ENCODE measurements at regions not wholly inside any gene's neighbourhood (a gene's known extent, or its start where the extent isn't known, plus 50 kb on each side); places are given as distances from the start of the nearest gene placed in this dataset.
"Not testable (repeated sequence)": the region's sequence is repeated elsewhere in the genome, so short reads cannot be mapped to it uniquely, and the experiment has no call there.

DNA sequence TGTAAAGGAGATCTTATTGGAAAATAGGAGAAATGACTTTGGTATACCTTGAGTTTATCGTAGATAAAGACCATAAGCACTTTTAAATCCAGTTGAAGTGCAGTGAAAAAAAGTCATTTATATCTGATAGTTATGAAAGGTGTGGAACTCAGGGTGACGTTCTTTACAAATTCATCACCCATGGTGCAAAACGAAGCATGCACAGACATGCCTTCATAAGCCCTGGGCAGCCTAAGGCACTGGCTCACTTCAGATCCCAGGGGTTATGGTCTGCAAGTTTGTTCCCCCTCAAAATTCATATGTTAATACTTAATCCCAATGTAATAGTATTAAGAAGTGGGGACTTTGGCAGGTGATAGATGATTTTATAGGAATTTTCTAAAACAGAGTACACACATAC lies 1216.4 kb upstream of the USP15 start:
- DNase-seq (ENCODE audit: low spot score): no peak

DNA sequence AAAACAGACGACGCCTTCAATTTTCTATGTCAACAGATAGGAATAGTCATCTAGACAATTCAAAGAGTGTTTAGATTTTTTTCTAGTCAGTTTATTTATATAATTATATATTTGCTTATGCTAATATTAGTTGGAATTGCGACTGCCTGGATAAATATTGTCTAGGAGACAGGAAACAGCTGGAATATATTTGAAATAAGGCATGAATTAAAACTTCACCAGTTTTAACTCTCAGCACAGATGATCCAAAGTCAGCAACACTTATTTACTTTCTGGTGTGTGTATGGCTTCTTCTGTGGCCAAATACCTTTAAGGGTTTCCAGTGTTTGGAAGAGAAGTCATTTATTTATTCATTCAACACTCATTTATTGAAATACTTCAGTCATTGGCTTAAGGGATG lies 1215.4 kb upstream of the USP15 start:
- no peak for DNase-seq (ENCODE audit: low spot score)

DNA sequence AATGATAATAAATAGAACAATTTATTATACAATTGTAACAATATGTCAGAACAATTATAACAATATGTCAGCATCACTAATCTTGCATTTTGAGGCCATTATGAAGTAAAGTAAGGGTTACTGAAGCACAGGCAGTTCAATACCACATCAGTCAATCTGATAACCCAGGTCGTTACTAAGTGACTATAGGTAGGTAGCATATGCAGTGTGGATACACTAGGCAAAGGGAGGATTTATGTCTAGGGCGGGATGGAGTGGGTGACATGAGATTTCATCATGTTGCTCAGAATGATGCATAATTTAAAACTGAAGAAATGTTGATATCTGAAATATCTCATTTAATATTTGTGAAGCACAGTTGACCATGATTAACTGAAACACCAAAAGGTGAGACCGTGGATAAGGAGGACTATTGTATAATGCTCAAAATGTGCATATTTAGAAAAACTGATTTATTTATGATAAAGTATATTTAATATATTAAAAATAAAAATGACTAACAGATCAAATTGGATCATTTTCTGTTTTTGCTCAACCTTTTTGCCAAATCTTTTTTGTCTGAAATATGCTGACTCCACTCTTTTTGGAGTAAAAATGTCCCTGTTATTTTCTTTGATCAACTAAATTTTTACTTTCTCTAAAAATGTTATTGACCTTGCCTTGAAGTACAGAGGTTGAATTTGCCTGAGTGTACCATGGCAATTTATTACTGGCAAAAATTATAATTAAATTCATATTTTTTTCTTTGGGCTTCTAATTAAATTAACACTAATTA lies 1189.4 kb upstream of the USP15 start:
- no peak for DNase-seq (ENCODE audit: low spot score)

DNA sequence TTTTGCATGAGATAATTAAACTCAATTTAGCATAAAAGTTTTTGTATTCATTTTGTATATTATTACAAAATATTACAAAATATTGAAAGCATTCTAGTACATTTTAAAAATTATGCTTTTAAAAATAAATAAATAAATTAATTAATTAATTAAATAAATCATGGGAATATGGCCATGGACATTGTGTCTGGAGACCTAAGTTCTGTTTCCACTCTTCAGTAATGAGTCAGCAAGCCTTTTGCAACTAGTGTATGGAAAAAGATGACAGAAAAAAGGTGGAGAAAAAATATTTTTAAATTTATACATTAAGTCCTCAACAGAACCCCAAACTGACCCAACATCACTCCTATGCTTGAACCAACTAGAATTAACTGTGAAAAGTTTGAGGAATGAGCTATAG lies 1187.5 kb upstream of the USP15 start:
- no peak for DNase-seq (ENCODE audit: low spot score)

DNA sequence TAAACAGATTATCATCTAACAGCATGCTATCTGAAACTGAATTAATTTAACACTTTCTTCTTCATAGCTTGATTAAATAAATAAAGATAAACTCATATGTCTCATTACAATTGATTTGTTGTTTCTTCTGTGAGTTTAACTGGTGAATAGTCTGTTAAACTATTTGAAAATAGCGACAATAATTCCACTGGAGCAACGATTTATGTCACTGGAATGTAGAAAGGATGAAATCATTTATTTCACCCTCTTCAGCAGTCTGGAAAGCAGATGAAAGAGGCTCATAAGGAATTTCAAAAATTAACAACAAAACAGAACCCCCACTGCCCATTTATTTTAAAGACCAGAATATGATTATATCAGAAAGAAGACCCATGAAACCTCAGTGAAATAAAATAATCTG lies 1165.1 kb upstream of the USP15 start:
- no peak for DNase-seq (ENCODE audit: low spot score)

DNA sequence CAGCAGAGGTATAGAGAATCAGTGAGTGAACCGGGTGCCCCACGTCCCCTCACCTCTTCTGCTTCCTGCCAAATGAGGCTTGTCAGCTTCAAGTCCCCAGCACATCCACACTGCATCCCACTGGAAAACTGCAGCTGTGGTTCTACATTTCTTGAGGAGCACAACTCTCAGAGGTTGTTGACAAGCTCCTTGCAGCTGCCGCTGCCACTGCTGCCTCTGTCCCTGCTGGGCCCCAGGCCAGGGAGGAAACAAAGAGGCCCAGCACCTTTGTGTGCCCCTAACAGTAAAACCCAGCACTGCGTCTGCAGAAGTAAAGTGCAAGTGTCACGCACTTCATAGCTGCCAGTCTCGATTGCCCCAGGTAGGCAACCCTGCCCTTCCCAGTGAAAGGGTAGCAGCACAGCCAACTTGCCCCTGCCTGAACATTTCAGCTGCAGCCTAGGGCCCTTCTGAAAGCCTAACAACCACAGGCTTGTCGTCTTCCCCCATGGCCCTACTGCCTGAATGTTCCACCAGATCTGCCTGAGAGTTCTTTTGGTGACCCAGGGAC lies 1162.1 kb upstream of the USP15 start:
- DNase-seq (ENCODE audit: low spot score): peak; percentile 5

DNA sequence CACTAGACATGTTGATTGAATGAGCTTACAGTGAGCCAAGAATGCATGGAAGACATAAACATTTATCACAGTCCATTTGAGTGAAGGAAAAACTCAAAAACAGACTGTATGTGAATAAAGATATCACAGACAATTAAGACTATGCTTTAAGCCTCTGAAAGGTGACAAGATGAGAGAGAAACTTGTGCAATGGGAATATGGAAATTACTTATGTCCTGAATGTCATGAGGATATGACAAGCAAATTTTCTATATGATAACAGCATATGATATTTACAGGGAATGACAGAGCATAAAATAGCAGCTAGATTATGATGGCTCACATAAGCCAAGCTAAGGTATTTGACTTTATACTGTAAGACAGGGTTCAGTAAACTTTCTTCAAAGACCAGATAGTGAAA lies 1153.1 kb upstream of the USP15 start:
- DNase-seq (ENCODE audit: low spot score): no peak

DNA sequence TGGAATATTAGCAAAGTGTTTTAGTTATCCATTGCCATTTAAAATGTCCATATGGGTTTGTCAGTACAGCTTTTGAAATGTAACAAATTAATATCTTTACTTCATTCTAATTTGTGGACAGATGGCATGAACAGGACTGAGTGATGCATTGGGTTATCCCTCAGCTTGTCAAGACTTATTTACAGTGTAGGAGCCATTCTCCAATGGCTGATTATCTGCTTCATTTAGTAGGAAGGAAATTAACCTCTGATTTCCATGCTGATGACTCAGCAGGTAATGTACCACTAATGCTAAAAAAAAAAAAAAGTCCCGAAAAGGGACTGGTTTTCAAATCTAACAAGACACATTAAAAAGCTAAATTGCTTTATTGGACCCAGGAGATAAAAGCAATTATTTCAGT lies 1149.0 kb upstream of the USP15 start:
- DNase-seq (ENCODE audit: low spot score): no peak

DNA sequence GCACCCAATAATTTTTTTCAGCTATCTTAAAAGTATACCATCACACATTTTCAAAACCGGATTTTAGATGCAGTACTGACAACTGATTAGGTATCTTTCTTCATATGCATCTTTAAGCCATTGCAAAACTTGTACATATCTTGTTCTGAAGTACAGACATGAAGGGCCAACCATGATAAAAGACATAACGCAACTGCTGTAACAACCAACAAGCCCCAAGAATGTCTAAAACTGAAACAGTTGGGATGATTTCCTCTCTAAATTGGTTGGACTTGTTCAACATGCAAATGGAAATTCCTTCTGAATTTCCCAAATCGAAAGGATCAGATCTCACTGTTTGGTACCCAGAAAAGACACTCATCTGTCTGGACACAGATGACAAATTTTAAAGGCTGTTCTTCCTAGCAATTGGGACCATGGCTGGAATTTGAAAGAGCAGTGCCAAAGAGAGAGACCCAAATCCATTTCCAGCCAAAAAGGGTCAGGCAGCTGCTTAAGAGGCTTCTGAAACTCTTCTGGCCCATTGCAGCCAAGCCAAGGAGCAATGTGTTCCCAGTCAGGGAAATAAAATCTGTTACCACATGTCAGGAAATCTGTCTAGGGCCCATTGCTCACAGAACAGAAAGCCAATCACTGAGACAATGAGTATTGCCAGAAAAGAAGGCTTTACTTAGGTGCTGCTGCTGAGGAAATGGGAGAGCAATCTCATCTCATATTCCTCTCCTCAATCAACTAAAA lies 1122.4 kb upstream of the USP15 start:
- no peak for DNase-seq (ENCODE audit: low spot score)

DNA sequence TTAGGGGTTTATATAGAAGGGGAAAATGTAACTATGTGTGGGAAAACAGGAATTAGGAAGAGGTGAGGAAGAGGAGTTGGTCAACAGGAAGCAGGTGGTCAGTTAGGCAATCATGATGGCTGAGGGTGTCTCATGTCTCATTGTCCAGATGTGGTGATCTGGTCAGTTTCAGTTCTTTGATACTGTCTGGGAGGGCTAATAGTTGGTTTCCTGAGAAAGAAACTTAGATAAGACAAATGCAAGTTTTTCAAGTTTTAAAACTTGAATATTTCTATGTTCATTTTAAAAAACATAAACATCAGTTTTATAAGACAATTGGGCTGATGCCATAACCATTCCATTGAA lies 1121.8 kb upstream of the USP15 start:
- no peak for DNase-seq (ENCODE audit: low spot score)

DNA sequence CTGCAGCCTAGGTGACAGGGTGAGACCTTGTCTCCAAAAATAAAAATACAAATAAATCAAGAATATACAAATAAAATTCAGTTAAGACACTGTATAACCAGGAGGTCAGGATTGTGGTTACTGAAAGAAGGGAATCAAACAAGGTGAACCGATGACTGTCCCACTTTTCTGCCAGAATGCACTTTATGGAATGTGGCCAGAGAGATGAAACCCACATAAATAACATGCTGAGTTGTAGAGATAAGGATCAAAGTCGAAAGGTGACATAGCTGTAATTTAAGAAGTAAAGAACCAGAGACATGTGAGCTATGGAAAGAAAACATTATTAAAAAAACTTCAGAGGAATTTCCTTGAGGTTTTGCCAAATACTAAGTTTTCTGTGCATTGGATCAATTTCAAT lies 1098.2 kb upstream of the USP15 start:
- no peak for DNase-seq (ENCODE audit: low spot score)

DNA sequence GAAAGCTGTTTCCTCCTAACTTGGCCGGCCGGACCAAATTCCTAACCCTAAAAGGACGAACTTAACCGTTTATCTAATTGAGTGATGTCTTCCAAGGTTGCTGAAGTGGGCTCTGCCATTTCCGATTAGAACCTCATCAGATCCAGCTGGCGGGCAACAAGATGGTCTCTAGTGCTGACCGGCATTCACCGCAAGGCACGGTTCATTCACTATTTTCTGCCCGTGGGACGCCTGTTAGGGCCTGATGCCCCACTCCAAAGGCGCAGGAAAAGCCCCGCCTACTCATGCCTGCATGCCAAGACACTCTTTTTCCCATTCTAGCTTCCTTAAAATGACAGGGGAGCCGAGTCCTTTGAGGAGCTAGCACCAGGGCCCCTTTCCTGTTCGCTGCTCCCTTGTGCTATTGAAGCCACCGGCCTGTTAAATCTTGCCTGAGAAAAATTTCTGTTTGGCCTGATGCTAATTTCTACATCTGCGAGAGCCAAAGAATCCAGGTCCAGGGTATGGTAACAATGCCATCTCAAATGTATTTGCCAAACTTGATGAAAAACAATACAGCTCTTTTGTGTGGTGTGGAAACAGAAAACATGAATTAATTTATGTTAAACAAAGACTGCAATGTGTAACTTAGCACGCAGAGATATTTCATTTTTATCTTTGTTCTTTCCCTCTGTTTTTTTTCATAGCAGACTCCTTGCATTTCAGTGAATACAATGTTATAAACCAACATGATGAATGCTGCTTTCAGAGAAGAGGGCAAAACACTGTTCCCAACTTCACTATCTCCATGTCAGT lies 1071.2 kb upstream of the USP15 start:
- DNase-seq (ENCODE audit: low spot score): no peak

DNA sequence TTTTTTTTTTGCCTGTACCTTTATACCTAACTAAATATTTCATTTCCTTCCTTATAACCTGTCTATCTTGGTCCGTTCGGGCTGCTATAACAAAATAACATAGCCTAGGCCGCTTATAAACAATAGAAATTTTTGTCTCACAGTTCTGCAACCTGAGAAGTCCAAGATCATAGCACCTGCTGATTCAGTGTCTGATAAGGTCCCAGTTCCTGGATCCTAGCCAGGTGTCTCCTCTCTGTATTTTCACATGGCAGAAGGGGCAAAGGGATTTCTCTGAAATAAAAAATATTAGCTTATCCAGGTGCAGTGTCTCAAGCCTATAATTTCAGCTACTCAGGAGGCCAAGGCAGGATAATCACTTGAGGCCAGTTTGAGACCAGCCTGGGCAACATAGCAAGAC lies 1046.6 kb upstream of the USP15 start:
- DNase-seq (ENCODE audit: low spot score): no peak

DNA sequence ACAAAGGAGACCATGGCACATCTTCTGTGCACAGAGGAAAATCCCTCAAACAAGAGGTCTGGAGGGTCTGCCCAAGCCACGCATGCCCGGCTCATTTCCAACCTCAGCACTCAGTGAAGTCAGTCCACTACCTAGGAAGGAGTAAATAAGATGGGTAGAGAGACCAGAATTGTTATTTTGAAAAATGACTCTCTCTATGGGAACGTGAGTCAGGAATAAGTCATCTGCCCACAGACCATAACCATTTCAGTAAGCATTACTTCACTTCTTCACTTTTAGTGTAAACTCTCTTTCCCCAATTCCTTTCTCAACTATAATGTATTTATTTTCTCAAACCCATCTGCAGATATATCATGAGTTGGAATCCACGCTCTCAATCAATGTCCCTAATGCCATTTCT lies 1039.9 kb upstream of the USP15 start:
- DNase-seq (ENCODE audit: low spot score): no peak

DNA sequence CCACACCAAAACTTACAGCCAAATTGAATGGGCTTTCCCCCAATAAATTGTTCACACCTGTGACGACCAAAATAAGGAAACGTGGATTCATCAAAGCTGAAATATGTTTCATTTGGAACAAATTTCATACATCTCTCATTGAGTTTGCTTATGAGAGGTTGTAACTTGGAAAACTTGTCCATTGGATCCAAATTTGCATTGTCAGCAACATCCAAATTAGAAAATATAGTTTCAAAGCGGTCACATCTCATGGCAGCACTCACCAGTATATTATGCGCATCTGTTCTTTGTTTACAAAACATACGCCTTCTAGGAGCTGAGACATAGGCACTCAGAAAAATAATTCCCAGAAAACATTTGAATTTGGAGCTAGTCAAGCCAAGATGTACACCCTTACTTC lies 1028.2 kb upstream of the USP15 start:
- DNase-seq (ENCODE audit: low spot score): no peak

DNA sequence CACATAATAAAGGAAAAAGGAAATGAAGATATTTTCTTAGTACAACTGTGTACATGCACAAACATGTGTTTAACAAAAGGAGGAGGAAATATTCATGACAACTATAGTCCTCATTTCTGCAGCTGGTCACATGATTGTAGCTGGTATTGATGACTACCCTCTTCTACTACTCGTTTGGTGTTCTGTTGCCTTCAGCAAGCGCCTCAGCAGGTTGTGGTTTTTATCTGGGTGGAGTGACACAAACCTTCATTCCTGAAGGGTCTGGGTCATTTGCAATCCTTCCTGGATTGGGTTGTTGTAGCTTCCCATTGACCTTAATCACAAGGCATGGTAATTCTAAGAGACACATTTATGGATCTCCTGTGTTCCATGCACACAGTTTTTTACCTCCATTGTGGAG lies 1009.9 kb upstream of the USP15 start:
- DNase-seq (ENCODE audit: low spot score): no peak

DNA sequence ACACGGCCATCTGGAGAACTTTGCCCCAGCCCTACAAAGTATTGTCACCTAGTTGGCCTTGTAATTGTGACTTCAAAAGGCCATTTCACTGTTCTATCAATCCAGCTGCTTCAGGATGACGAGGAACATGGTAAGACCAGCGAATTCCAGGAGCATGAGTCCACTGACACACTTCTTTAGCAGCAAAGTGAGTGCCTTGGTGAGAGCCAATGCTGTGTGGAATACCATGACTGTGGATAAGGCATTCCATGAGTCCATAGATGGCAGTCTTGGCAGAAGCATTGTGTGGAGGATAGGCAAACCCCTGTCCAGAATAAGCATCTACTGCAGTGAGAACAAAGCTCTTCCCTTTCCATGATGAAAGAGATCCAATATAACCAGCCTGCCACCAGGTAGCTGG lies 1009.1 kb upstream of the USP15 start:
- DNase-seq (ENCODE audit: low spot score): no peak

DNA sequence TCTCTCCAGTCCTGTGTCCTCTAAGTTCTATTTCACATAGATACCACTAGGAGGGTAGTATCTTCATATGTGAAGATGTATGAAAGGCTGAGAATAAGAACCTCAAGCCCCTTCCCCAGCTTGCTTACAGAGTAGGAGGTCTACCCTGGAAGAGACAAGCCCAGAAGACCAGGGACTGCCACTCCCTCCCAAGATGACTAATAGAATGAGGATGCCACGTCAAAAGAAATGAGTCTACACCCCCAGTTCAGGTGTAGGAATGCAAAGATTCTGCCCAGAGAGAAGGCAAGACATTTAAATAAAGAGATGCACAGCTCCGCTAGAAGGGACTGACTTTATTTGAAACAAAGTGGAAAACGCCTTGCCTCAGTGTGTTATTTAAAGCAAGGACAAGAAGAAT lies 1006.0 kb upstream of the USP15 start:
- DNase-seq (ENCODE audit: low spot score): peak; percentile 4

DNA sequence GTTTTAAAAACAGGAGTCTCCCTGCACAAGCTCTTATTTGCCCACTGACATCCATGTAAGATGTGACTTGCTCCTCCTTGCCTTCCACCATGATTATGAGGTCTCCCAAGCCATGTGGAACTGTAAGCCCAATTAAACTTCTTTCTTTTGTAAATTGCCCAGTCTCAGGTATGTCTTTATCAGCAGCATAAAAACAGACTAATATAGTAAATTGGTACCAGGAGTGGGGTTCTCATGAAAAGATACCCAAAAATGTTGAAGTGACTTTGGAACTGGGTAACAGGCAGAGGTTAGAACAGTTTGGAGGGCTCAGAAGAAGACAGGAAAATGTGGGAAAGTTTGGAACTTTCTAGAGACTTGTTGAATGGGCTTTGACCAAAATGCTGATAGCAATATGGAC lies 995.9 kb upstream of the USP15 start:
- DNase-seq (ENCODE audit: low spot score): not testable (repeated sequence)

DNA sequence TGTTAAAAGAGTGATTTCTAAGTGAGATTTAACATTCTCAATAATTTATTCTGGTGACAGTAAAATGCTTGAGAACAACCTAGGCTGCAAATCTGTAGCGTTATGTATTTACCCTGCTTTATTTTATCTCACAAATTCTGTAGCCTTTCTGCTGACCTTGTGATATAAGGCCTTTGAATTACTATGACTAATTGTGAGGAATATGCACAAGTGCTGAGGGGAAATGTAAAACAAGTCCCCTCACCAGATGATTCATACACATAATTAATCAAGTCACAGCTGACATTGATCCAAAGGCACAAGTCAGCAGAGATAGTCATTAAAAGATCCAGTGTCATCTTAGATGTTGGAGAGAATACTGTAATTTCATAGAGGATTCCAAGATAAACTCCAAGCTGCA lies 992.7 kb upstream of the USP15 start:
- no peak for DNase-seq (ENCODE audit: low spot score)

DNA sequence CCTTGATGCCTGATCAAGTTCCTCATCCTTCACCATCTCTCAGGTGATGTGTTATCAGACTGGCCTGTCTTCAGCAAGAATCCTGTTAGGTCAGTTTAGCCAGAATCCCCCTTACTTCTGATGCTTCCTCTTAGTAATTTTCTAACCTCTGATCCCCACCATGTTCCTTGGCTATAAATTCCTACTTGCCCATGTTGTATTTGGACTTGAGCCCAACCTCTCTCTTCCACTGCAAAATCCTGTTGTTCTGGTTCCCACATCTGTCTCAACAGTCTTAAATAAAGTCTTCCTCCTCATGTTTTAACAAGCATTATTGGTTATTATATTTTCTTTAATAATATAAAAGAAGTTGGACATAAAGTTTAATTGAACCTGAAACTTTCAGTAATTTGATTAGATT lies 987.8 kb upstream of the USP15 start:
- no peak for DNase-seq (ENCODE audit: low spot score)

DNA sequence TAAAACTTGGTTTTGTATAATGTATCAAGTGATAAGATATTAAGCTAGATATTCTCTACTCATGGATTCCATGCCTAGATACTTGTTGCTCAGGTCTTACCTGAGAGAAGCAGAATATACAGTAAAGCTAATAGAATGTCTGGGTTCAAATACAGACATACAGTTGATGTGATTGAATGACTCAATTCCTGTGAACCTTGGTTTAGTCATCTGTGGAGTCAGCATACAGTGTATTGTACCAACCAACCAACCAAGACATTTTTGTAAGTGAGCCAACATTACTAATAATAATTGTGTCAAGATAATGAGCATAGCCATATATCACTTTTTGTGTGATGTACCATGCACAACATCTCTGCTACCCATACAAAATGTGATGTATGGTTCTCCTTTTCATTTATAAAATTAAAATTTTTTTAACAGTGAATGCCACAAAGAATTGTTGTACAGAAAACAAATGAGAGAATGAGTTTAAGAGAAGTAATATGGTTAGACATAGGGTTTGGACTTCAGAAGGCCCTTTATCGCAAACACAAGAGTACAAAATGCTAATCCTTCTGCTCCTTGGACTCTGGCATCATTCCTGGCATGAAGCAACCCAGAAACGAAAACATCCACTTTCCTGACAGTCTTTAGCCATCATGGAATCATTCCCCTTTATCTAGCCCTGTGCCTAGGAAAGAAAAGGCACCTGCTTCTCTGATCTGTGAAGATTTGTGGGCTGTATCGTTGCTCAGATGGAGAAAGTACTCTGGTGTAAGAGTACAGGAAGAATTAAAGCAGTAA lies 977.2 kb upstream of the USP15 start:
- DNase-seq (ENCODE audit: low spot score): no peak
